ENCODE measurements at regions not wholly inside any gene's neighbourhood (a gene's known extent, or its start where the extent isn't known, plus 50 kb on each side); places are given as distances from the start of the nearest gene placed in this dataset.

DNA sequence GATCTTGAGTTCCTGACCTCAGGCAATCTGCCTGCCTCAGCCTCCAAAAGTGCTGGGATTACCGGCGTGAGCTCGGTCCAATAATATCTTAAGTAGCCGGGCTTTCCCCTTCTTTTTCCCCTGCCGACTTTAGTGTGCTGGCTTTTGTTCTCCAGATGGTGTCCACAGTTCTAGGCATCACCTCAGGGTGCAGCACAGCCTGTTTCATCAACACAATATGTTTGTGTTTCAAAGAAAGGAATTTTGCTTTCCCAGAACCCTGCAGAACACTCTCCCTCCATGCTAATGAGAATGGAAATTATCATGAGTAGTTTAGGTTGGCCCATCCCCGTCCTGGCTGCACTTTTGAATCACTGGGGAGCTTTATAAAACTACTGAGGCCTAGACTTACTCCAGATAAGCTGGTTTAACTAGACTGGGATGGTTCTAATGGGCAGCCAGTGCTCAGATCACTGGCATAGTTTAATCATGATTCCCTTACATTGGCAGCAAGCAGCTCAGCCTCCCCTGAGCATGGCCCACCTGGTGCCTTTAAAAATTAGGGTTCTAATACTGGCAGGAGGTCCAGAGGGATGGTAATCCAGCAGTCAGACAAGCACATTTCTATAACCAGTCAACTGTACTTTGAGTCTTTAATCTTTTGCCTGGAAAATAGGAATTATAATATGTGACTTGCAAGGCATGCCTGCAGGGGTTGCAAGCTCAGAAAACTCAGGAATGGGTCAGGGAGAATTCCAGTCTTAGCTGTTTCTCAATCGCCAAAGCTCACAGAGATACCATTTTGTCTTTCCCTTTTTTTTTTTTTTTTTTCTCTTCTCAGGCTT lies 127.6 kb upstream of the RASGRP1 start:
- H3K4me3 ChIP-seq (ENCODE audit: low read depth, low read length), result no peak overlapping the region
- TF ChIP-seq, protein P1, sequence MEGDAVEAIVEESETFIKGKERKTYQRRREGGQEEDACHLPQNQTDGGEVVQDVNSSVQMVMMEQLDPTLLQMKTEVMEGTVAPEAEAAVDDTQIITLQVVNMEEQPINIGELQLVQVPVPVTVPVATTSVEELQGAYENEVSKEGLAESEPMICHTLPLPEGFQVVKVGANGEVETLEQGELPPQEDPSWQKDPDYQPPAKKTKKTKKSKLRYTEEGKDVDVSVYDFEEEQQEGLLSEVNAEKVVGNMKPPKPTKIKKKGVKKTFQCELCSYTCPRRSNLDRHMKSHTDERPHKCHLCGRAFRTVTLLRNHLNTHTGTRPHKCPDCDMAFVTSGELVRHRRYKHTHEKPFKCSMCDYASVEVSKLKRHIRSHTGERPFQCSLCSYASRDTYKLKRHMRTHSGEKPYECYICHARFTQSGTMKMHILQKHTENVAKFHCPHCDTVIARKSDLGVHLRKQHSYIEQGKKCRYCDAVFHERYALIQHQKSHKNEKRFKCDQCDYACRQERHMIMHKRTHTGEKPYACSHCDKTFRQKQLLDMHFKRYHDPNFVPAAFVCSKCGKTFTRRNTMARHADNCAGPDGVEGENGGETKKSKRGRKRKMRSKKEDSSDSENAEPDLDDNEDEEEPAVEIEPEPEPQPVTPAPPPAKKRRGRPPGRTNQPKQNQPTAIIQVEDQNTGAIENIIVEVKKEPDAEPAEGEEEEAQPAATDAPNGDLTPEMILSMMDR (IDR thresholded peaks at IDR 0.05; ENCODE audit: low read depth, low read length, missing control alignments), result no peak
- DNase-seq (ENCODE audit: low read depth), result no peak

DNA sequence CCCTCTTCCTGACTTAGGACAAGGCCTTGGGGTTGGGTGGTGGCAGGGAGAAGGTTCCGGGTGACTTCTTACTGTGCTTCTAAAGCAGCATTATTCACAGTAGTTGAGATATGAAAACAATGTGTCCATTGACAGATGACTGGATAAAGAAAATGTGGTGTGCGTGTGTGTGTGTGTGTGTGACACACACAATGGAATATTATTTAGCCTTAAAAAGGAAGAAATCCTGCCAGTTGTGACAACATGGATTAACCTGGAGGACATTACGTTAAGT lies 128.1 kb upstream of the RASGRP1 start:
- no peak overlapping the region for H3K4me3 ChIP-seq (ENCODE audit: low read depth, low read length)
- DNase-seq (ENCODE audit: low read depth), result no peak
- TF ChIP-seq, protein P1 (IDR thresholded peaks at IDR 0.05; ENCODE audit: low read depth, low read length, missing control alignments), result no peak

DNA sequence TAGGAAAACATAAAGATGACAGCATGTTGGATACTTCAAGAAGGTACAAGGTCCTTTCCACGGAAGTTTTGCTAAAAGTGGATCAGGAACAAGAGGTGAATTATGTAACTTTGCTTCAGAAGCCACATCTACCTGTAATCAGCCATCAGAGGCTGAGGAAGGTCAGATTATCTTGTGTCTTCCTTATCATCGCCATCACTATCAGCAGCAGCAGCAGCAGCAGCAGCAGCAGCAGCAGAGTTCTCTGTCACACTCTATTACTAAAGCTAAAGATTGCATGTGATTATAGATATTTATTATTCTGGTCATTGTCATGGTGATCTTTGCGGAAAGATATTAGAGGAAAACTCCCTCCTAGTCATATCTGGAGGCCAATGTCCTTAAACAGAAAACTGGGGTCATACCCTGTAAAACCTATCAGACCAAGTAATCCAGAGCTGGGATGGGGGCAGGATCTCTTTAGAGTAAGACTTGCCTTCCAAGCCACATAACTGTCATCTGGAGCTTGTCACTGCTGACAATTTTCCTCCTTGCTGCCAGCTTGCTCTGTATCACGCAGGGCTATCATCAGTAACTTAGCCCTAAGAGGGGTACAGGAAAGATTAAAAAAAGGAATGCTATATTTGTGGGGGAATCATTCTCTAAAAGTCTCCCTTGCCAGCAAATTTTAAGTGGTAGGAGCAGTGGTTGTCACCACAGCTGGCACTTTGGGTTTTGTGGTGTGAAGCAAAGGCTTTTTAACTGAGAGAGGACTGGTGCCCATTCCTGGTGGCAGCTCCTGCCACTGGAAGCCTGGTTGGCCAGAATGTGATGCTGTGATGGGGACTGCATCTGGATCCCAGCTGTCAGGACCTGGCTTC lies 130.9 kb upstream of the RASGRP1 start:
- H3K4me3 ChIP-seq (ENCODE audit: low read depth, low read length), result no peak overlapping the region
- no peak for DNase-seq (ENCODE audit: low read depth)
- TF ChIP-seq, protein P1 (IDR thresholded peaks at IDR 0.05; ENCODE audit: low read depth, low read length, missing control alignments), result no peak

DNA sequence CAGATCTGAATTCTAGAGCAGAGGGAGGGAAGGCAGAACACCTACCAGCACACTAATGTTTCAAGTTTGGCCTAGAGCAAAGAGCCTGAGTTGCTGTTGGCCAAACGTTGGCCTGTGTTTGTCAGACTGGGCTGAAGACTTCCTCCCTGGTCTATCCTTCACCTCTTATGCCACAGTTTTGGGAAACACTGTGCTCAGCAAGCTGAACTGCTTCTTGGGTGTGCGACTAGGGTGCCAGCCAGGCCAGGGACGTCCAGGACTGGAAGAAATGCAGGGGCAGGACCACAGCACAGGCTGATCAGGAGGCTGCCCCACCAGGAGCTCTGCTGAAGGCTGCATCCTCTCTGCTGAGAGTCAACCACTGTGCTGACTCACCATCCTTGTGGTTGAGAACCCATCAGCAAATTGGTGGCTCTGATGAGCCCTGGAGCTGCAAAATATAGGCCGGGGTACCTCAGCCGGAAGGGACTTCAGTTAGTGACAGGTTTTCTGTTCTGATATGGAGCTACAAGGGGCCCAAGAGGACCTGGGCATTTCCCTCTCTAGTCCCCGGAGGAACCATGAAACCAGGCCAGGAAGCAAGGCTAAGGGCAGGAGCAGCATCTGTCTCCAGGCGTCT lies 131.6 kb upstream of the RASGRP1 start:
- H3K4me3 ChIP-seq (ENCODE audit: low read depth, low read length), result no peak overlapping the region
- DNase-seq (ENCODE audit: low read depth), result no peak
- TF ChIP-seq, protein P1 (IDR thresholded peaks at IDR 0.05; ENCODE audit: low read depth, low read length, missing control alignments), result no peak

DNA sequence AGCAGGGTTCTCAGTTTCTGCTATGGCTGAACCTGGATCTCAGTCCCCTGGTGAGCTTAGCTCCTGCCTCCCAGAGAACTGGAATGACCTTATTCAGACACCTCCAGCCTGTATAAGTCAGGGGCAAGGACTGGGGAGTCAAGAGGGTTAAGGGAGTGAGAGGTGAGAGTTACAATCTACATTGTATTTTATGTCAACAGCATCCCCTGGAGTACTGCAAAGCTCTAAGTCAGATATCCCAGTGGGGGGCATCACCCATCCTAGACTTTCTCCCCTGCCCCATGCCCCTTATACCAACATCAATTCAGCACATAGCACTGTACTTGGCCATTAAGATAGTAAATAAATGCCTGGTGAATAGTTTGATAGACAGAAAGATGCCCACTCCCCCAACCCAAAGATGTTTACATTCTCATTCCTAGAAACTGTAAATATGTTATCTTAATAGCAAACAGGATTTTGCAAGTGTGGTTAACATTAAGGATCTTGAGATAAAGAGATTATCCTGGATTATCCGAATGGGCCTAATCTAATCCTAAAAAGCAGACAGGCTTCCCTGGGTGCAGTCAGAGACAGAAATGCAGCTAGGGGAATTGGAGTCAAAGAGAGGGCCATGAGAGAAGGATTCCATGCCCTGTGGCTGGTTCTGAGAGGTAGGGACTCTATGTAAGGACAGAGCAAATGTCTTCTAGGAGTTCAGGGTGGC lies 132.3 kb upstream of the RASGRP1 start:
- no peak for DNase-seq (ENCODE audit: low read depth)
- TF ChIP-seq, protein P1 (IDR thresholded peaks at IDR 0.05; ENCODE audit: low read depth, low read length, missing control alignments), result no peak
- no peak overlapping the region for H3K4me3 ChIP-seq (ENCODE audit: low read depth, low read length)

DNA sequence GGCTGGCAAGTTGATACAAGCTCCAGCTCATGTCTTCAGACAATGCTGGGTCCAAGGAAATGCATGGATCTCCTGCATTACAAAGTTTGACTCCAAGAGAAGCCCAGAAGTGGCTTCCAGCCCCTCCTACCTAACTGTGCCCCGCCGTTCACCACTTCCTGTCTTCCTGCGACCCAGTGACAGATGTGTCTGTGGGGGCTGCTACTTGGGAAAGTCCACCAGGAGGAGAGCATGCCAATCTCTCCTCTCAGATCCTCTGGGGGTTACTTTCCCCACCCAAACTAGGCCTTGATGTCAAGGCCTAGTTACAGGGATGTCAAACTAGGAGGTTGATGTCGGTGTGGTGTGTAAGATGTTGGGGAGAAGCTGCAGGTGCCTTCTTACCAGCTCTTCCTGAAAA lies 133.6 kb upstream of the RASGRP1 start:
- TF ChIP-seq, protein P1 (IDR thresholded peaks at IDR 0.05; ENCODE audit: low read depth, low read length, missing control alignments), result no peak
- no peak for DNase-seq (ENCODE audit: low read depth)
- H3K4me3 ChIP-seq (ENCODE audit: low read depth, low read length), result no peak overlapping the region
